GM12875 (cell line): ENCODE measurements at regions not wholly inside any gene's neighbourhood (a gene's known extent, or its start where the extent isn't known, plus 50 kb on each side); places are given as distances from the start of the nearest gene placed in this dataset.

Source experiments
- H3K4me3 ChIP-seq: one replicate; pipeline ENCODE4 v1.5.1; 2011; ENCODE audit warnings: low read depth, low read length, control low read depth
- TF ChIP-seq, protein P1 (sequence below): IDR thresholded peaks from 2 replicates; pipeline ENCODE4 v1.5.1; 2011; ENCODE audit warnings: low read depth, mild to moderate bottlenecking, control low read depth, inconsistent platforms, low read length, moderate library complexity, borderline replicate concordance; ENCODE audit not compliant: insufficient read depth

DNA sequence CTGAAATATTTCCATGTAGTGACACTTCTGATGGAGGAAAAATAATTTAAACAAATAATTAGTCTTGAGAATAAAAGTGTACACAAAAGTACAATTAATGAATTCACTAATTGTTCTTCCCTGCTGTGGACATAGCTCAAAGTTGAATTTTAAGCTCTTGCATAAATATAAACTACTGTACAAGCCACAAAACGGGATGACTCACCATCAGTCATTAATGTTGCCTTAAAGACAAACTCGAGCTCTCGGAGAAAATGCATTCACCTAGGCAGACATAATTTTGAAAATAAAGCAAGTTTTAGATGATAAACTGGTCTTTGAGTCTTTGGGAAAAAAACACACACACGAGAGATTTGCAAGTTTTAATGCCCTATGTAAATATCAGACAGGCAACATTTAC lies 436.4 kb downstream of the ZNF521 start:
- TF ChIP-seq, protein P1, sequence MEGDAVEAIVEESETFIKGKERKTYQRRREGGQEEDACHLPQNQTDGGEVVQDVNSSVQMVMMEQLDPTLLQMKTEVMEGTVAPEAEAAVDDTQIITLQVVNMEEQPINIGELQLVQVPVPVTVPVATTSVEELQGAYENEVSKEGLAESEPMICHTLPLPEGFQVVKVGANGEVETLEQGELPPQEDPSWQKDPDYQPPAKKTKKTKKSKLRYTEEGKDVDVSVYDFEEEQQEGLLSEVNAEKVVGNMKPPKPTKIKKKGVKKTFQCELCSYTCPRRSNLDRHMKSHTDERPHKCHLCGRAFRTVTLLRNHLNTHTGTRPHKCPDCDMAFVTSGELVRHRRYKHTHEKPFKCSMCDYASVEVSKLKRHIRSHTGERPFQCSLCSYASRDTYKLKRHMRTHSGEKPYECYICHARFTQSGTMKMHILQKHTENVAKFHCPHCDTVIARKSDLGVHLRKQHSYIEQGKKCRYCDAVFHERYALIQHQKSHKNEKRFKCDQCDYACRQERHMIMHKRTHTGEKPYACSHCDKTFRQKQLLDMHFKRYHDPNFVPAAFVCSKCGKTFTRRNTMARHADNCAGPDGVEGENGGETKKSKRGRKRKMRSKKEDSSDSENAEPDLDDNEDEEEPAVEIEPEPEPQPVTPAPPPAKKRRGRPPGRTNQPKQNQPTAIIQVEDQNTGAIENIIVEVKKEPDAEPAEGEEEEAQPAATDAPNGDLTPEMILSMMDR, result no peak
- H3K4me3 ChIP-seq, result no peak overlapping the region

DNA sequence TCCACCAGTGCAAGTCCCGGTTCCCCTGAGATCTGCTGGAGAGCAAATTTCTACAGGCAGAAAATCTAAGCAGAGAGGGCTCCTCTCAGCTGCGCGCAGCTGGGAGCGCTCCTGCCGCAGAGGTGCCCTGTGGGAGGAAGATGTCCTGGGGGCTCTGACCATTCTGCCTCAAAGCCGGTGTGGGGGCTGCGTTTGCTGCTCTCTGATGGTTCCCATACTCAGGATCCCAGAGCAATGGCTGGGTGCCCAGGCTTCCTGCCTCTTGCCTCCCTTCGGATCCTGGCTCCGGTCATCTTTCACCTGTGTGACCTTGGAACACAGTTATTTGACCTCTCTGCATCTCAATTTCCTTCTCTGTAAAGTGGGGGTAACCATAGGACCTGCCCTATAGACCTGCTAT lies 434.2 kb downstream of the ZNF521 start:
- TF ChIP-seq, protein P1, result no peak

DNA sequence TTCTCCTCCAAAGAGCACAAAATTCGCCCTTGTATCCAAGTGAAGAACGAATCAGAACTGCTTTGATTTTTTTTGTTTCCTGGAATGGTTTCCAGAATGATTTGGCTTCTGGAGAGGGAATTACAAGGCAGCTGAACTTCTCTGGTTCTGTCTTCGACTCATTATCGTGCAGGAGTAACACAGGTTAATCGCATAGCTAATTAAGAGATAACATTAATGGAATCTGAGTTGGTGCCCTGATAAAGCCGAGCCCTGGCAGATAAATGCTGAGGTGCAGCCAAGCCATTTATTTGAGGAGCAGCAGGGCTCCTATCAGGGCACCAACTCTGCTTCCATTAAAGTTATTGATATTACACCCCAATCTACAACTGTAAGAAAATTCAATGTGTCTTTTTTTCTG lies 433.7 kb downstream of the ZNF521 start:
- TF ChIP-seq, protein P1, result no peak
- no peak overlapping the region for H3K4me3 ChIP-seq

More for the DNA sequence above, 434.2 kb downstream of the ZNF521 start:
- no peak overlapping the region for H3K4me3 ChIP-seq

DNA sequence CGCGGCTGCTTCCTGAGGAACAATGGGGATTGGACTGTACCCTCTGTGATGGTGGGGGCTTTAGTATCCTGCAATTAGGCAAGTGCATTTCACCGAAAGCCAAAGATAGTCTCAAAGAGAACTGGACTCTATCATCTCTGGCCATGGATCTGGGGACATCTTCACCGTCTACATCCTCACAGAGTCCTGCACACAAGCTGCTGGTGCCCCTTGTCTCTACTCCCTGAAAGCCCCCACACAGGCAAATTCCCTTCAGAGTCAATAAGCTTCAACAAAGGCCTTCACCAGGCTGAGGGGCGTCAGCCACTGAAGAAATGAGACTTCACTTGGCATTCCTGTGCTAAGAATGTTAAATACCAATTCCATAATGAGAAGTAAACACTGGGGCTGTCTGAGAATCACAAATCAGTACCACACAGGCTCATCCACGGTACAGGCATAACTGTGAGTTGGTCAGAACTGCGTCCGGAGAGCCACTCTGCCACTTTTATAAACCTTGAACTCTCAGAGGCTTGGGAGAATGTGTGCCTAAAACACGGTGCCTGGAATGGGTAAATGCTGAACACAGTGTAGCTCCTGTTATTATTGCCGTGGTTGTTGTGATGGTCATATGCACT lies 432.7 kb downstream of the ZNF521 start:
- no peak overlapping the region for H3K4me3 ChIP-seq
- TF ChIP-seq, protein P1, result no peak

DNA sequence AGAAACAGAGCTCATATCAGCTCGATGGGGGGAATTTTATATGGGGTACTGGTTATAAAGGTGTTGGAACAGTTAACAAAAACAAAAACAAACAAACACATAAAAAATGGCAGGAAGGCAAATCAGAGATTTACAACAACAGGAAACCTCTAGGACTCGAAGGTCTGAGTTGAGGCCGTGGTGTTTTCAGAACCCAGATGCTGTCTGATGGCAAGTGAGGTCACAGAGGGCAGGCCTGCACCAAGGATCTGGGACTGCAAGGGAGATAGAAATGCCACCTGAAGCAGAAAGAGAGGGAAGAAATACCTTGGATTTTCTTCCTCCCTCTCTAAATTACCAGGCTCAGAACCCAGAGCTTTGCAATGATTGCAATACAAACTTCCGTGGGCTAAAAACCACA lies 429.5 kb downstream of the ZNF521 start:
- TF ChIP-seq, protein P1, result no peak
- H3K4me3 ChIP-seq, result no peak overlapping the region

DNA sequence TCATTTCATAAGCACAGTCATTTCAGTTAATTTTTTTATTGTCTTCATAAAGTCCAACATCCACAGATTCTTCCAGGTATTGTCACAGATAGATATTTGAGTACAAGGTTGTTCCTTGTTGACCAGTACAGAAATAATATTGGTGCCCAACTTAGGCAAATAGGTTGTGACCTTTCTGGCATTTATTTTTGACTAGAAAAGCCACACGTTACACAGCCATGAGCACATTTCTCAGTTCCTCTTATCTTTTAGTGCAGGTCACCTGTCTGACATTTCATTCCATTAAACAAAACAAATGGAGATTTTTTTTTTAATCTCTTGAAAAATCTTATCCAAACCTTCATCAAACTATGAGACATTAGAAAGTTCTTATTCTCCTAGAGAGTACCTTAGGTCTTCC lies 428.8 kb downstream of the ZNF521 start:
- TF ChIP-seq, protein P1, result no peak
- H3K4me3 ChIP-seq, result no peak overlapping the region

DNA sequence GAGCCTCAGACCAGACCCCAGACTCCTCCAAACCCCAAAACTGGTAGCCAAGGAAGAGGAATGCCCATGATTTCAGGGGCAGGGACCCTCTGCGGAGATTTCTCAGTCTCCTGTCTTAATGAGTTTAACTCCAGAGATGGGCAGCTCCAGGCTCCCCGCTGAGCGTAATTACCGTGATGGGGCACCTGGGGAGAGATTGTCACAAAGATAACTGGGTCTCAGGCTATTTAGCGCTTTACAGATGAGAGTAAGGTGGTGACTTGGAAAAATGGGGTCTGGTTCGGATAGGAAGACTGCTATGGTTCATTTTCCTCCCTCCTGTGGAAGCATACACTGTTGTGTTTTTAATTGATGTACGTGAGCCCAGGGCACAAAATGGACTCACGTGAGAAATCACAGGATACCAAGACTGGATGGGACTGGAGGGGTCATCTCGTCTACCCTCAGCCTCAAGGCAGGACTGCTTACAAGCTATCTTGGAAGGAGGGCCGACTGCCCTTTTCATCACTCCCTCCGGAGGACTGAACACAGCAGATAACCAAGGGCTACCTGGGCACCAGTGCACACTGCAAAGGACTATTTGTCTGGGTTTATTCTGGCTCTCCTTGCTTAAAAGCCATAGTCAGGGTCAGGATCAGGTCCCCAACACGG lies 427.8 kb downstream of the ZNF521 start:
- no peak overlapping the region for H3K4me3 ChIP-seq
- TF ChIP-seq, protein P1, result no peak
